HG03039 (cell line): ENCODE measurements at regions not wholly inside any gene's neighbourhood (a gene's known extent, or its start where the extent isn't known, plus 50 kb on each side); places are given as distances from the start of the nearest gene placed in this dataset.

Experiments
- ATAC-seq: cut with Tn5 transposase; IDR thresholded peaks from one replicate; pipeline ENCODE4 v1.9.1; 2021; ENCODE audit warnings: mild to moderate bottlenecking, moderate library complexity; ENCODE audit not compliant: unreplicated experiment

DNA sequence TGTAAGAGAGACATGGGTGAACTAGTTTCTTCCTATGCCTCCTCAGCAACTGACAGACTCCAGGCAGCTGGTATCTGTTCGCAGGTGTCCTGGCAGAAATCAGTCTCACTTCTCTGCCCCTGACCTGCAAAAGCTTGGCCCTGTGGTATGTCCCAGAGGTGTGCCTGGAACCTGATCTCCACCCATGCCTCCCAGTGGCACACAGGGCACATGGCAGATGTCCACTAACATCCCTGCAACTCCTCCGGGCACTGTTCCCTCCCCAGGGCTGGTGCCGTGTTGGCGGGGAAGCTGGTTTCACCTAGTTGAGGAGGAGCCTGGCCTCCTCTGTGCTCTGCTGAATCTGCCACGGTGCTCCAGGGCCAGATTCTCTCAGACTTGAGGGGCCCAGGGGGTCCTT, 123.3 kb upstream of the GGTLC1 start:
- no peak for ATAC-seq

DNA sequence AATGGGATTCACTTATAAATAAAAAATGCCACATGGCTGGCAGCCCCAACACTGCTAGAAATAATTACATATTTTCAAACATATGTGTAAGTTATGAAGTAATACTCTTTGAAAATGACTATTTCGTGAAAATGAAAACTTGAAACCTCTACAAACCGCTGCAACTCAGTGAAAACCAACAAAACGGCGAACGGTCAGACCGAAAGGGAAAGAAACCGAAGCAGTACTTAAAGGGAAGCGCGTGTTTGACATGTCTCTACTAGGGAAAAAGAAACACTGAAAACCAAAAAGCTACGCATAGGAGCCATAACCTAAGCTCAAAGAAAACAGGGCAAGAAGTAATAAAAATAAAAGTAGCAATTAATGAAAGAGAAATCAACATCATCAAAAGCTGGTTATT, 121.0 kb upstream of the GGTLC1 start:
- no peak for ATAC-seq

DNA sequence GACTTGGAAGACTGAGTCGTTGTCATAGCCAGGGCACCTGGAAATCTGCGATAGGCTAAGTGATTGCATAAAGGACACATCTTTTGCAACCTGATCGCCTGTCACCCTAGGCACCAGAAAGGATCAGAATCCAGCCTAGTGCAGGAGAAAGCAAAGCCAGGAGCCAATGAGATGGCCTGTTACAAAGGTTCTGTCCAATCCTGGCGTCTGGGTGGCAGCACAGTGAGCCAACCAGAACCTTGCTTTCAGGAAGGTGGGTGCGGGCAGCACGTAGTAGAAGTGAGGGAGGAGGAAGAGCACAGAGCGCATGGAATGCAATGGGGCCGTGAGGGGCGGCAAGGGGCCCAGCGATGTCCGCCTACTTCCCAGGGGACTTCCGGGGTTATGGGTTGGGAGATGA, 120.4 kb upstream of the GGTLC1 start:
- ATAC-seq = no peak

DNA sequence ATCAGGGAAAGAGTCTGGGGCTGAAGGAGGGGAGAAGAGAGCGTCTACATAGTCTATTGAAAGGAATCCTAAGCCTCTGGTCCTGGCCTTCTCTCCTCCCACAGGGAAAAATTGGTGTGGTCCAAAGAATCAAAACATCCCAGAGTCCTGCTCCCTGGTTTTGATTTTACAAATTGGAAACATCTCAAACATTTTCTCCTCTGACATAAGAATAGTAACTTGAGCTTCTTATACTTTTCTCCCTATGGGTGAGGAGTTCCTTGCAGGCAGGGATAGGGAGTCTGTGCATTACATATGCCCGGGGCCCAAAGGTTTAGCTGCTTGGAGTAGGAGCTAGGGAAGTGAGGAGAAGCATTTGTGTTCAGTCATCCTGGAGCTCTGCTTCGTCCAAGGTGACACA, 120.0 kb upstream of the GGTLC1 start:
- no peak for ATAC-seq

DNA sequence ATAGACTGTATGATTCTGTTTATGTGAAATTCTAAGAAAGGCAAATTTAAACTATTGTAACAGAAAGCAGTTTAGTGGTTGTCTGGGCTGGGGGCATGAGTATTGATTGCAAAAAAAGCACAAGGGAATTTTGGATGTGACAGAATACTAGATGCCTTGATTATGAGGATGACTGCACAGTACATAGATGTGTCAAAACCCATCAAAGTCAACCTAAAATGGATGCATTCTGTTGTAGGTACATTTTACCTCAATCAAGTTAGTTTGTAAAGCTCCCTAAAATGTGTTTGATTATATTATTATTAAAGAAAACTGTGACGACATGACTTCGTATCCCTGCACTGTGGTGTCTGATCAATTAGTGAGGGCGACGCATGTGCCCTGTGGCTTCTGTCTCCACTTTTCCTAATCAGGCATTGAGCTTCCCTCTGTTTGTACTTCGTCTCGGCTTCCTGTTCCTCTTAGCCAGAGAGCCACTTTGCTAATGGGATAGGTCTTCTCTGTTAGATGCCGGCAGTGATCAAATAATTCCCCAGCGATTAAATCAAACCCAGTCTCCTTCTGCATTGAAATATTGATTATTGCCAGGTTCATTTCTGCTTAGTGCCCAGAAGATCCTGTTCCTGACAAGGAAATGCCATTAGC, 118.3 kb upstream of the GGTLC1 start:
- no peak for ATAC-seq

DNA sequence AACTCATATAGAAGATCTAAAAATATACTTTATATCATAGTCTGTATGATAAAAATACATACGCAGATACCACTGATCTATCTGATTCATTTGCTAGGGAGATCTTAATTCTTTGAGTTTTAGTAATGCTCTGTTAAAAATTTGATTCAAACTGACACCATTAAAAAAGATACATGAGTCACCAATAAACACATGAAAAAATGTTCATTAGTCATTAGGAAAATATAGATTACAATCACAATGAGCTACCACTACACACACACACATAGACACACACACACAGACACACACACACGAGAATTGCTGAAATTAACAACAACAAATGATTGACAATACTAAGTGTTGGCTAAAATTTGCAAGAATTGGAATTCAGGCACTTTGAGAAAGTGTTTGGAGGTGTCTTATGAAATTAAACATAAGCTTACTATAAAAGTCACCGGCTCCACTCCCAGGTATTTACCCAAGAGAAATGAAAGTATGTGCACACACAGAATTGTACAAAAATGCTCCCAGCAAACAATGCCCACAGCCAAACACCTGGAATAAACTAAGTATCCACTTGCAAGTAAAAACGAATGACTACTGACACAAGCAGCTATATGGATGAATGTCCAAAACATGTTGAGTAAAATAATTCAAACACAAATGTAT, 117.7 kb upstream of the GGTLC1 start:
- no peak for ATAC-seq

DNA sequence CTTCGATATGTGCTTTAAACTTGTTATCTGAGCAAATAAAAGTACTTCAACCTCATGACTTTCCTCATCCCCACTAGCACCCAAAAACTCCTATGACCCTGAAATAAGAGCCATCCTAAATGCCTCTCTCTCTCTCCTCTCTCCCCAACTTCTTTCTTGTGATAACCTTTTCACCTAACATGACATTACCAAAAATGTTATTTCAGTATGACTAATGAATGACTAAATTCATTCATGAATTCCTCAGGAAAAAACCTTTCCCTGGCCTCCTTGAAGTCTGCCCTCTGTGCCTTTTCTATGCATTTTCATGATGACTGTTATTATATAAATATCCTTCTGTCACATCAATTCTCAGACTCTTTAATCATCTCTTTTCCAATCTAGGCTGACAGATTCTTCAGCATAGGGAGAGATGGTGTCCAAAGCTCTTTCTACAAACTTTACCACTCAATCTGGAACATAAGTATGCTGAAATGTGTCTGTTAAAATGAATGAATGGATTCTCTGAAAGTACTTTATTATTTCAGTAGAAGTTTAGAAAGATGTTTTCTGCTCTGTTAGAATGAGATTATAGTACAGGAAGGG, 114.3 kb upstream of the GGTLC1 start:
- ATAC-seq = no peak

DNA sequence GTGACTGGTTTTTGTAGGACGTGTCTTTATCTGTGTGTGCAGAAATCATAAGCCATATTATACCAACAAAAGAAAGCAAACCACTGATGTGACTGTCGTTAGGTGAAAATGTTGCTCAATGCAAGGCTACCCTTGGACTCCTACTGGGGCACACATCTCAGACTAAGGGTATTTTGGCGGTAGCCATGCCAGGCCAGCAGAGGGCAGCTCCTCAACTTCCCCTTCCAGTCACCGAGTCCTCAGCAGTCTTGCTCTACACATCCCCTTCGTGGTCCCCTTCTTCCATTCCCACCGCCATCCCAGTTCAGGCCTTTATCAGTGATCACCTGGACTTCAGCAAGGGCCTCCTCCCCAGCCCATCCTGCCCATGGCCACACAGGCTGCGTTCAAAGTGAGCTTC, 113.7 kb upstream of the GGTLC1 start:
- no peak for ATAC-seq

DNA sequence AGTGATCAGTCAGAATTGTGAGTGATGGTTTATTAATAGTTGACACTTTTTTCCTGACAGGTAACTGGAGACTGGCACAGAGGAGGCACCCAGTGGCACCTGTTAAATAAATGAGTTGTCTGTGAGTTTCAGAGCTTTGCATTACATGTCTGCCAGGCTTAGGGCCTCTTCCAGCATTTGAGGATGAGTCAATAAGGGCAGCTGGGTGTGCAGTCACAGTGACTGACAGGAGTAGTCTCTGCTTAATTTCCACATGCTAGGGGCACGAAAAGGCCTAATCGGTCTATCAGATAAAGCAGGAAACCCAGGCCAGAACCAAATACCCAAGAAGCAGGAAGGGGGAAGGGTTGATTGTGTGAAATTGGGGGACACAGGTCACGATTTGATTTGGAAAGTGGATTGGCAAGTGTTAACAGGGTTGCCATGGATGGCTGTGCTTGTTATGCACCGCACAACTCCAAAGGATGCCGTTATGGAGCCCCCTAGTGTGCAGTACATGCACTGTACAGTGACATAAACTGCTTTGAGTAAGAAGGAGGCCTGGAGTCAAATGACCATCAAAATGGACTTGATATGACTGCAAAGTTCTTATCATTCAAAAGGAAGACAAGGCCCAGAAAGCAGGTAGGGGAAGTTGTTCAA, 111.9 kb upstream of the GGTLC1 start:
- peak; percentile 75 for ATAC-seq

DNA sequence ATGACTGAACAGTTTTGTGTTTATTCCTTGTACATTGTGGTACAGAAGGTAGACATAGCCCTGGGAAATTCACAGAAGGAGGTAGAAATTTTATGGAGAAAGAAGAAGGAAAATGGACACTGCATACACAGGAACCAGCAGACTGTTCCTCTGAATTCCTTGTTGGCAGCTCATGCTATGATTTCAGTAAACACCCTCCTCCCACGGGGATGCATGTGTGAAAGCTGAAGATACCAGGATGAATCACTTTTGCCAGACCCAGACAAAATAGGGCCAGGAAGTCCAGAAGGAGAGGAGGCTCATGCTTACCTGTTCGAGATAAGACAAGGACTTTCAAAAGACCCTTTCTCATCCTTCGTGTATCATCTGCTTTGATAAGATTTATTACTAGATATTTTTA, 110.3 kb upstream of the GGTLC1 start:
- ATAC-seq = no peak

DNA sequence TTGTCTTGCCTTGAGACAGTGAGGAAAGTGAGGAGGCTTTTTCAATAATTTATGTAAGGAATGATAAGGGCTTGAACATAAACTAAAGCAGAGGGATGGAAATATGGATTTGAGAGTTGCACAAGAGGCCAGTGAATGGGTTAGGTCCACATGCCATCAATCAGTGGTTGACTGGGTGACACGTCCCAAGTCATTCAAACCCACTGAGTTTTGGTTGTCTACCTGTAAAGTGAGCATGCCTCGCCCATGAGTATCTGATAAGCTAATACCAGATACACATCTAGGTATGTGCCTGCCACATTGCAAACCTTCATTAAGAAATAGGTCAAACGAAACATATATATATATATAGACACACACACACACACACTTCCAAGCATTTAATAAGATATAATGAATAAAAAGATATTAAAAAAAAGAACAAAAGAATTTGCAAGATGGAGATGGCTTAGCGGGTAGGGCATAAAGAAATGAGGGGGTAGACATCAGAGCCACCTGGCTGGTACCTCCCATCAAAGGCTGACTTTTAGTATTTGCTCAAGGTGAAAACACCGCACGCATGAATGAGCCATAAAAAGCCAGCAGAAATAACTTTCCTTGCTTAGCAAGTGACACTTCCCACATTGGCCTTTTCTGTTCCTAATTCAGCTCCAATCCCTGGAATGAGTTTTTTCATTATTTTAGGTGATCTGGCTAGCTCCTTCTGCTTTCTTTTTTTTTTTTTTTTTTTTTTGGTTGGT, 109.1 kb upstream of the GGTLC1 start:
- ATAC-seq = no peak

DNA sequence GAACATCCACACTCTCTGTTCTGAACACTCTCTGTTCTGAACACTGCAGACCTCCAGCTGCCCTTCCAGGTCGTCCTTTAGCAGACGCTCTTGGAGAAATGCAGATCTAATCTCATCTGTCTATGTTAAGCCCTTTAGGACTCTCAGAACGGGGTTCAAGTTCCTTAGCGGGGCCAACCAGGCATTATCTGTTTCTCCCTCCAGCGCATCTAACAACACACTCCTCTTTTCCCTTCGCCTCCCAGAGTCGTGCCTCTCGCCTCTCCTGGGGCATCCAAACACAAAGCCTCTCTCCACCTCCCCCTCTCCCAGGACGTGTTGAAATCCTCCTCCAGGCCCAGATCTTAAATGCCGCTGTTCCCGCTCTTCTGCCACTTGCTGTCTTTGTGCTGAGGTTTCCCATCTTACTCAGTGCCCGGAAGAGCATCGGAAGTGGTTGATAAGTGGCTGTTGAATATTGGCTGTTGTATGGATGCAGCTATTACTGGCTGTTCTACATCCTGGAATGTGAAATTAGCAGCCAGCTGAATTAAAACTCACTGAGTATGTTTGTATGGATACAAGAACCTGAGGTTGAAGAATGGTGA, 108.4 kb upstream of the GGTLC1 start:
- ATAC-seq = no peak

DNA sequence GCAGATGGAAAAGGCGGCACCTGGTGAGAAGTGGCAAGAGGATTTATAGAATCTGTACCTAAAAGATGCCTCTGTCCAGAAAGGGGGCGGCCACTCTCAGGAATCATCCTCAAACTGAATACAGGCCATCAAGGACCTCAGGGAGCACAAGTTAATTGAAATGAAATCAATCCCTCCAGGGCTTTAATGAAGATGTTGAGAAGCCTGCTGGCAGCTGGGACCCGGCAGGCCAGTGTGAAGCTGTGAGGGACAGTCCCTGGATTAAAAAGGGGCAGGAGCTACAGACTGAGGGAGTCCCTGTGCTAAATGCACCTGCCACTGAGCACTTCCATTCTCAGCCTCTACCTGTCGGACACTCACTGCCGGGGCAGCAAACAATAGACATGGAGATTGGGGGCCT, 107.7 kb upstream of the GGTLC1 start:
- no peak for ATAC-seq

DNA sequence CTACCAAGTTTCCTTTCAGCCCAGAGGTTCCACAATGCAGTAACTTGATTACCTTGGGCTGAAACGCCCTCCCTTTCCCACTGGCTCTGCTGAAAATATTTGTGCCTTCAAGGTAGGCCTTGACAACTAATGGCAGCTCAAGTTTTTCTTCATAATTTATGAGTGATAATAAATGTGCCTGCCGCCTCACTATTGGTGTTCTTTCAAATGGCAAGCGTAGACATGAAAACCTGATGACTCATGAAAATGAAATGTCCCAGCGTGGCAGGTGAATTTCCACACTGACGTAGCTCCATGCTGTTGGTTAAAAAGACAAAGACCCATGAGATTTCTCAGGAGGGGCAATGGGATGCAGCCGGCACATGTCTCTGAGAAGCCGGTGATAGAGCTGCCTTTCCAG, 107.2 kb upstream of the GGTLC1 start:
- ATAC-seq = no peak

DNA sequence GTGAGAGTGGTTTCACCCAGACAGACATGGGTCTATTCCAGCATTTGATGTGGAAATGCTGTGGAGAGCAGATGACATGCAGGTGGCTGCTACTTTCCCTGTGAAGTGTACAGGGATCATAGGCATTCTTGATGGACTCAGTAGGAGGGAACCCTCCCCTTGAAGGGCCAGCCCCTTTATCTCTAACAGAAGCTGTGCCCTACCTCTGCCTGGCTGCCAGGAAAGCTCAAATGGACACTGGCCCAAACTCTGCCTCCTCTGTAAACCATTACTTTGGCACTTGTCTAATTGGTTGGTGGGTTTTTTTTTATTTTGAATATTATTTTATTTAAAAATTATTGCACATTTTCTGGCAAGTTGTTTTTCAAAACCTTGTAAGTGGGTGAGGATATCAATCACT, 106.7 kb upstream of the GGTLC1 start:
- ATAC-seq = no peak

DNA sequence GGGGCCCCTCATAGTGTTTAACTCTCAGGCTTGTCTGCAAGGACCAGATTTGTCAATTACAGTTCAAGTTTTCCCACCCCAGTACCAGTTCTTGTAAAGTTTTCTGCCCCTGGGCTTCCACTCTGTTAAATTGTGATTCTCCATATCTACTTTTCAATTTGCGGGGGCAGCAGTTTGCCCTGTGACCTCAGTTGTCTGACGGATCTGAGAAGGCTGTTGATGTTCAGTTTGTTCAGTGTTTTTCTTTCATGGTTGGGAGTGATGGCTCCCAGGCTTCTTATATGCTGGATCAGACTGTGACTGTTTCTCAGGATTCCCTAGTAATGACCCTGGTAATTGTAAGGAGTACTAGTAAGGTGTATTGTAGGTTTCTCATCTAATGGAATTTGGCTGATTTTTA, 101.0 kb upstream of the GGTLC1 start:
- ATAC-seq = no peak

DNA sequence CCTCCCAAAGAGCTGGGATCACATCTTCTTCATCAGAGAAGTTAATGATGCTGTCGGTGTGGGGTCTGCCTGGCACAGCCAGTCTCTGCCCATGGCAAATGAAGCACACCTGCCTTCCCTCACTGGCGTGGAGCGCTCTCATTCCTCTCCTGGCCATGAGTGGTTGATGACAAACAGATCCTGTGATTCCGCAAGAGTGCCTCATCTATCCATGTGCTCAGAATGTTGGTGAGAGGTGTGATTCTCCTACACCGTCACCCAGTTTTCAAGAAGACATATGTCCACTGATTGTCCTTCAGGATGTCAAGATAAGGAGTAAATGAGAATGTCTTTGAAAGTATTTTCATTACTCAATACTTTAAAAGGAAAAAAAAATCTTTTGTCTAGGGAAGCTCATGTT, 97.5 kb upstream of the GGTLC1 start:
- ATAC-seq = no peak

DNA sequence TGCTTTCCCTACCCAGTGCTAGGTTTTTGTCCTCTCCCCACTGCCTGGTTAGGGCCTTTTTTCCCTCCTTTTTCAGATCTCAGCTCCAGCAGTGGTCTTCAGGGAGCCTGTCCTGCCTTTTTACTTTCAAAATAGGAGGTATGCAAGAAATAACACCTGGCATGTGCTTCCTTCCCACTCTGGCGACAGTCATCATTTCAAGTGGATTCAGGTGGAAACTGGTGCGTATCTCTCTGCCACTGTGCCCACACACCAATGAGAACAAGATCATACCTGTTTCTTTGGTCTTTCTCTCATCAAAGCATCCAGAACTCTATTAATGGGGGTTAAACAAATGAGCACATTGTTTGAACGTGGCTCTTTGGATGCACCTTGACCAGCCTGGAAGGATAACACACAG, 95.7 kb upstream of the GGTLC1 start:
- no peak for ATAC-seq

DNA sequence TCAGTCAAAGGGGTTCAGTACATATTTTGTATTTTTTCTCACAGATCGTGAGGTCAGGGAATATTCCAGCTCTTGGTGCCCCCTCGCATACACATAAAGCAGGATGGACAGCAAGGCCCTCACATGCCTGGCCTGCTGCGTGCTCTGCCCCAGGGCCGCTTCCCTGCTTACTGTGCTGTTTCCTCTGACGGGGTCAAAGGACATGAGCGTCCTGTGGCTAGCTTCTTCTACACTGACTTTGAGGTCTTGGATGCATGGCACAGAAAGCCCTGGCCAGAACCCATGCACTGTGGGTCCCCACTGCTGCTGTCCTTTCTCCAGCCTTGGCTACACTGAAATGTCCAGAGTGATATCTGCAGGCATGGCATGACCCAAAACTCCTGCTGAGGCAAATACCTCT, 92.5 kb upstream of the GGTLC1 start:
- no peak for ATAC-seq

DNA sequence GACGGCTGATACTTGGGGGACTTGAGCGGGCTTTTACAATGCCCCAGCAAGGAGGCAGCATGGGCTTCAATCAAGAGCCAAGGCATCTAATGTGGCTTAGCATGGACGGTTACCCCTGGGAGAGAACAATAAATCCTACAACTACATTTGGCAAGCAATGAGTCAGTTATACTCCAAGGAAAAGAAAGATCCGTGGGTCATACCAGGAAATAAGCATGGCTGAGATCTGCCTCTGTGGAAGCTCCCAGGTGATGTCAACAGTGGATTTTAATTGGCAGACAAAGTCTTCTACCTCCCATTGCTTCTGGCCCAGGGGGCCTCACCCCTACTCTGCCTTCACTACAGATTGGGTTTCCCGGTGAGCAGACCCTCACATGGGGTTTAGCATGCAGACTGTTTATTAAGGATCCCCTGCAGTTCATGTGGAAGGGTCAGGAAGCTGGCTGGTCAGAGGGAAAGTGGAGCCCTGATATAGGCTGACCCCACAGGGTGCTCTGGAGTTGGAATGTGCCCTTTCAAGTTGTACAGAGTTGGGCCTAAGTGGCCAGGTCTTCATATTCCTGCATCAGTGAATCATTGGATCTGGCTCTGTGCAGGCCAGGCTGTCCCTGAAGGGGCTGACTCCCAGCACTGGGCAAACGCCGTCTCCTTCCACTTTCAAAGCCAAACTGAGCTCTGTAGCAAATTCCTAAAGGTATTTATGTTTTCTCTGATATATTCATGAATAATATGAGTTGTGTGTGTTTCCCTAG, 91.3 kb upstream of the GGTLC1 start:
- ATAC-seq = no peak
